ENCODE measurements at regions not wholly inside any gene's neighbourhood (a gene's known extent, or its start where the extent isn't known, plus 50 kb on each side); places are given as distances from the start of the nearest gene placed in this dataset.

DNA sequence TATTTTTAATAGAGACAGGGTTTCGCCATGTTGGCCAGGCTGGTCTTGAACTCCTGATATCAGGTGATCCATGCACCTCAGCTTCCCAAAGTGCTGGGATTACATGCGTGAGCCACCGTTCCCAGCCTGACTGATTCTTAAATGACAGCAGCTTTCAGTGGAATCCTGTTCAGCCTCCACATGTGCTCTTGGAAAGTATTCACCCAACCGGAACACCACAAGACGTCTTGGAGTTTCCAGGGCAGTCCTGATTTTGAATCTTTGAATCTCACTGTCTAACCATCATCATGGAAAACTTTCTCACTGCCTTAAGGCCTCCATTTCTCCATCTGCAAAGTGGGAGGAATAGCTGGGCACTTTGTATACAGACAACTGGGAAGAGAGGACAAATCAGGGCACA, 58.1 kb upstream of the ITPKB start:
- POLR2A ChIA-PET, result no interaction called here
- CTCF ChIA-PET (ENCODE audit: unreplicated experiment), result interaction anchor here (0.6 kb wide), 1 partner anchor 1018 kb away, joined by 3 read pairs; no protein-coding TSS in a partner anchor
- intact Hi-C loops (cut with micrococcal nuclease; ENCODE audit: unreplicated experiment), result no loop called here
- TF ChIP-seq, protein P1, sequence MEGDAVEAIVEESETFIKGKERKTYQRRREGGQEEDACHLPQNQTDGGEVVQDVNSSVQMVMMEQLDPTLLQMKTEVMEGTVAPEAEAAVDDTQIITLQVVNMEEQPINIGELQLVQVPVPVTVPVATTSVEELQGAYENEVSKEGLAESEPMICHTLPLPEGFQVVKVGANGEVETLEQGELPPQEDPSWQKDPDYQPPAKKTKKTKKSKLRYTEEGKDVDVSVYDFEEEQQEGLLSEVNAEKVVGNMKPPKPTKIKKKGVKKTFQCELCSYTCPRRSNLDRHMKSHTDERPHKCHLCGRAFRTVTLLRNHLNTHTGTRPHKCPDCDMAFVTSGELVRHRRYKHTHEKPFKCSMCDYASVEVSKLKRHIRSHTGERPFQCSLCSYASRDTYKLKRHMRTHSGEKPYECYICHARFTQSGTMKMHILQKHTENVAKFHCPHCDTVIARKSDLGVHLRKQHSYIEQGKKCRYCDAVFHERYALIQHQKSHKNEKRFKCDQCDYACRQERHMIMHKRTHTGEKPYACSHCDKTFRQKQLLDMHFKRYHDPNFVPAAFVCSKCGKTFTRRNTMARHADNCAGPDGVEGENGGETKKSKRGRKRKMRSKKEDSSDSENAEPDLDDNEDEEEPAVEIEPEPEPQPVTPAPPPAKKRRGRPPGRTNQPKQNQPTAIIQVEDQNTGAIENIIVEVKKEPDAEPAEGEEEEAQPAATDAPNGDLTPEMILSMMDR (conservative IDR thresholded peaks at IDR 0.05; ENCODE audit: low read length), result no peak
- no peak for TF ChIP-seq EZH2phosphoT487 (IDR thresholded peaks at IDR 0.05; ENCODE audit: borderline replicate concordance, low read depth, low read length)
- Histone ChIP-seq H4K20me1 (ENCODE audit: insufficient read depth, low read length) (no peaks in the 10 kb centered on the region), H3K27ac (ENCODE audit: low read depth, low read length, poor library complexity, severe bottlenecking) (no peak overlapping the region), H3K4me3 (ENCODE audit: low read depth, low read length, poor library complexity, severe bottlenecking) (no peak overlapping the region), H3K79me2 (ENCODE audit: insufficient read depth, low read depth, low read length) (no peaks in the 10 kb centered on the region), H3K36me3 (ENCODE audit: insufficient read depth, low read length) (no peaks in the 10 kb centered on the region), H3K9me3 (ENCODE audit: low read length) (no peaks in the 10 kb centered on the region), H3K4me1 (ENCODE audit: insufficient read depth, low read length, poor library complexity, severe bottlenecking) (peaks cover 8% of the 10 kb centered on the region), H3K9me2 (ENCODE audit: insufficient read depth, low read length) (no peaks in the 10 kb centered on the region), H3K4me2 (ENCODE audit: low read length) (no peak overlapping the region), H2AFZ (ENCODE audit: low read length) (no peak overlapping the region)
- no peak for DNase-seq (ENCODE audit: low spot score)
- no TSS peak for BruUV-seq (replicated peaks)

DNA sequence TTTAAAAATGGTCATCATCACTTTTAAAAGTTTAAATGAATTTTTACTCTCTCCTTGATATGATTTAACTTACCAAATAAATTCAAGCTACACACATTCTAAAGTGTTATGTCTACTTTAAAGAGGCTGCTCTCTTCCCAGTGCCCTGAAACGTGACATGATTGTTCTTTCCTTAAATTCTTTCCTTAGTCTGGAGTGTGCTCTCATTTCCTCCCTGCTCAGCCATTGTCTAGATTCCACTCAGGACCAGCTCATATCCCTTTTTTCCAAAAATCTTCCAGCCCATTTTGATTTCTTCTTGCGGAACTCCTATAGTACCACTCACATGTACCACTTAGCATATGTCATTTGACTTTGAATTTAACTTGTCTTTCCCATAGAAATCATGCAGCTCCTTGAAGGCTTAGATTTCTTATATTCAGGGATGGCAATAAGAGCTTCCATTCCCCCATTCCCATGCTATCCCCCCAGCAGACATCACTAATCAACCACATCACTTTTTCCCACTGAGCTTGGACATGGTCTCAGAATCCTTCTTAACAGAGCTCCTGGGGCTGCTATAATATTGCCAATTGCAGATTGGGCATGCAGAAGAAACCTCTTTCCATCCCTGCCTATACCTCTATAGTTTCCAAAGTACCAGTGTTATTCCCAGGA, 54.7 kb upstream of the ITPKB start:
- Histone ChIP-seq H3K4me3 (ENCODE audit: low read depth, low read length, poor library complexity, severe bottlenecking) (no peak overlapping the region), H3K9me2 (ENCODE audit: insufficient read depth, low read length) (no peaks in the 10 kb centered on the region), H3K9me3 (ENCODE audit: low read length) (no peaks in the 10 kb centered on the region), H3K79me2 (ENCODE audit: insufficient read depth, low read depth, low read length) (no peaks in the 10 kb centered on the region), H4K20me1 (ENCODE audit: insufficient read depth, low read length) (no peaks in the 10 kb centered on the region), H3K27ac (ENCODE audit: low read depth, low read length, poor library complexity, severe bottlenecking) (no peak overlapping the region), H3K36me3 (ENCODE audit: insufficient read depth, low read length) (no peaks in the 10 kb centered on the region), H3K4me1 (ENCODE audit: insufficient read depth, low read length, poor library complexity, severe bottlenecking) (peaks cover 6% of the 10 kb centered on the region), H2AFZ (ENCODE audit: low read length) (no peak overlapping the region), H3K4me2 (ENCODE audit: low read length) (no peak overlapping the region)
- TF ChIP-seq EZH2phosphoT487 (IDR thresholded peaks at IDR 0.05; ENCODE audit: borderline replicate concordance, low read depth, low read length), result no peak
- TF ChIP-seq, protein P1 (conservative IDR thresholded peaks at IDR 0.05; ENCODE audit: low read length), result no peak
- DNase-seq (ENCODE audit: low spot score), result no peak
- intact Hi-C loops (cut with micrococcal nuclease; ENCODE audit: unreplicated experiment), result no loop called here
- ChIA-PET POLR2A (interaction anchor here (0.6 to 1.9 kb wide), 6 partner anchors 8 to 1069 kb away, joined by 3 to 9 read pairs (median 4); no protein-coding TSS in a partner anchor), CTCF (ENCODE audit: unreplicated experiment) (interaction anchor here (0.6 kb wide), 1 partner anchor 97 kb away, joined by 3 read pairs; no protein-coding TSS in a partner anchor)
- BruUV-seq (replicated peaks), result no TSS peak

DNA sequence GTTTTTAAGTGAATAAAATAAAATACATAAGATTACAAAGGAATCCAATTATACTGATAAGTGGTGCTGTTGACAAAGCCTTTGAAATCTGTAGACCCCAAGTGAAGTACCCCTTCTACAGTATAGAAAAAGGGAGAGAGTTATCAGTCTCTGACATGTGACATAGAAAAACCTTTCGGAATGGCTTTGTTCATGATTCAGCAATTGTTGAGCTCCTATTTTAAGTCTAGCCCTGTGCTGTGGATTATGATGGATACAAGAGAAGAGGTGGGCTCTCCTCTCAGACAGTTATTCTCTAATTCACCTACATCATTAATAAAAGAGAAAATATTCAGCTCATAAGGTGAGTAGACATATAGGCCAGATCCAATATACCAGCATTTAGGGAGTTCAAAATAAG, 53.3 kb upstream of the ITPKB start:
- H3K9me2 ChIP-seq (ENCODE audit: insufficient read depth, low read length), result no peaks in the 10 kb centered on the region
- H3K27ac ChIP-seq (ENCODE audit: low read depth, low read length, poor library complexity, severe bottlenecking), result no peak overlapping the region
- H3K79me2 ChIP-seq (ENCODE audit: insufficient read depth, low read depth, low read length), result no peaks in the 10 kb centered on the region
- H3K36me3 ChIP-seq (ENCODE audit: insufficient read depth, low read length), result no peaks in the 10 kb centered on the region
- TF ChIP-seq EZH2phosphoT487 (IDR thresholded peaks at IDR 0.05; ENCODE audit: borderline replicate concordance, low read depth, low read length), result no peak
- TF ChIP-seq, protein P1 (conservative IDR thresholded peaks at IDR 0.05; ENCODE audit: low read length), result no peak
- H4K20me1 ChIP-seq (ENCODE audit: insufficient read depth, low read length), result no peaks in the 10 kb centered on the region
- H3K4me3 ChIP-seq (ENCODE audit: low read depth, low read length, poor library complexity, severe bottlenecking), result no peak overlapping the region
- no TSS peak for BruUV-seq (replicated peaks)
- H3K4me1 ChIP-seq (ENCODE audit: insufficient read depth, low read length, poor library complexity, severe bottlenecking), result no peaks in the 10 kb centered on the region
- ChIA-PET POLR2A (interaction anchor here (0.5 to 1.6 kb wide), 2 partner anchors 10 to 29 kb away, joined by 3 to 7 read pairs; no protein-coding TSS in a partner anchor), CTCF (ENCODE audit: unreplicated experiment) (interaction anchor here (0.6 kb wide), 1 partner anchor 90 kb away, joined by 3 read pairs; no protein-coding TSS in a partner anchor)
- intact Hi-C loops (cut with micrococcal nuclease; ENCODE audit: unreplicated experiment), result no loop called here
- no peak overlapping the region for H2AFZ ChIP-seq (ENCODE audit: low read length)
- no peak overlapping the region for H3K4me2 ChIP-seq (ENCODE audit: low read length)
- H3K9me3 ChIP-seq (ENCODE audit: low read length), result no peaks in the 10 kb centered on the region
- no peak for DNase-seq (ENCODE audit: low spot score)

All from OCI-LY7 (cell line).